Fibroblast of mammary gland (primary cell): ENCODE measurements at regions not wholly inside any gene's neighbourhood (a gene's known extent, or its start where the extent isn't known, plus 50 kb on each side); places are given as distances from the start of the nearest gene placed in this dataset.

Experiments used
- DNase-seq: peaks from one replicate; pipeline ENCODE4 v3.0.0-alpha.2; 2010; ENCODE audit warnings: low read depth
- H3K4me3 ChIP-seq: 2 replicates; pipeline ENCODE4 v1.5.1; 2011; ENCODE audit warnings: low read depth, mild to moderate bottlenecking, low read length, moderate library complexity; ENCODE audit not compliant: control insufficient read depth
- TF ChIP-seq, protein P1 (sequence below): conservative IDR thresholded peaks from 2 replicates; pipeline ENCODE4 v1.5.1; 2011; ENCODE audit warnings: low read depth, low read length, inconsistent platforms; ENCODE audit not compliant: control insufficient read depth, insufficient read depth

DNA sequence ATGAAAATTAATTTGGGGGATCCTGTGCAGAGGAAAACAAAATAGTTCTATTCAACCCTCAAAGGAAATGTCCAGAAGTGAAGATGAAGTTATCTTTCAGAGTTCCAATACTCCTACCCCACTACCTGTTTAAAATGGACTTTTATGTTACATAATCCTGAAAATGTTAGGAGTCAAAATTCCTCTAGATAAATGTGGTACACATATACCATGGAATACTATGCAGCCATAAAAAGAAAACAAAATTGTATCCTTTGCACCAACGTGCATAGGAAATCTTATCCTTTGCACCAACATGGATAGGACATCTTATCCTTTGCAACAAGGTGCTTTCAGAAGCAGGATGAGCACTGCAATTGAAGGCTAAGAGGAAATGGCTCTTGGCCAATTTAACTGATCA, 245.2 kb downstream of the LTN1 start:
- TF ChIP-seq, protein P1, sequence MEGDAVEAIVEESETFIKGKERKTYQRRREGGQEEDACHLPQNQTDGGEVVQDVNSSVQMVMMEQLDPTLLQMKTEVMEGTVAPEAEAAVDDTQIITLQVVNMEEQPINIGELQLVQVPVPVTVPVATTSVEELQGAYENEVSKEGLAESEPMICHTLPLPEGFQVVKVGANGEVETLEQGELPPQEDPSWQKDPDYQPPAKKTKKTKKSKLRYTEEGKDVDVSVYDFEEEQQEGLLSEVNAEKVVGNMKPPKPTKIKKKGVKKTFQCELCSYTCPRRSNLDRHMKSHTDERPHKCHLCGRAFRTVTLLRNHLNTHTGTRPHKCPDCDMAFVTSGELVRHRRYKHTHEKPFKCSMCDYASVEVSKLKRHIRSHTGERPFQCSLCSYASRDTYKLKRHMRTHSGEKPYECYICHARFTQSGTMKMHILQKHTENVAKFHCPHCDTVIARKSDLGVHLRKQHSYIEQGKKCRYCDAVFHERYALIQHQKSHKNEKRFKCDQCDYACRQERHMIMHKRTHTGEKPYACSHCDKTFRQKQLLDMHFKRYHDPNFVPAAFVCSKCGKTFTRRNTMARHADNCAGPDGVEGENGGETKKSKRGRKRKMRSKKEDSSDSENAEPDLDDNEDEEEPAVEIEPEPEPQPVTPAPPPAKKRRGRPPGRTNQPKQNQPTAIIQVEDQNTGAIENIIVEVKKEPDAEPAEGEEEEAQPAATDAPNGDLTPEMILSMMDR = no peak
- H3K4me3 ChIP-seq = no peak overlapping the region
- DNase-seq = no peak

DNA sequence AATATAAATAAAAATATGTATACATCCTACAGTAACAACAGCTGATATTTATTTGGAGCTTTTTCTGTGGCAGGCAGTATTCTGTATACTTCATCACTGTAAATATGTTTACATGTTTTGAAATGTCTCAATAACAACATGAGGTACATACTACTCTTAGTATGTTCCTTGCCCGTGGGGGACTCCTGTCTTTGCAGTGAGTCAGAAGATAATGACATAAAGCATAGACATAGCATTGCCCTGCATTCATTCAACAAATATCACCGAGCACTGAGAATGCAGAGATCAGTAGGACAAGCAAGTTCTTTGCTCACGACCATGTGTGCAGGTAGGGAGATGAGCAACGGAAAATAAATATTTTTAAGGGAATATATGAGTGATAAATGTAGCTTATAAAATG, 246.5 kb downstream of the LTN1 start:
- DNase-seq = no peak
- H3K4me3 ChIP-seq = no peak overlapping the region
- TF ChIP-seq, protein P1 = no peak

DNA sequence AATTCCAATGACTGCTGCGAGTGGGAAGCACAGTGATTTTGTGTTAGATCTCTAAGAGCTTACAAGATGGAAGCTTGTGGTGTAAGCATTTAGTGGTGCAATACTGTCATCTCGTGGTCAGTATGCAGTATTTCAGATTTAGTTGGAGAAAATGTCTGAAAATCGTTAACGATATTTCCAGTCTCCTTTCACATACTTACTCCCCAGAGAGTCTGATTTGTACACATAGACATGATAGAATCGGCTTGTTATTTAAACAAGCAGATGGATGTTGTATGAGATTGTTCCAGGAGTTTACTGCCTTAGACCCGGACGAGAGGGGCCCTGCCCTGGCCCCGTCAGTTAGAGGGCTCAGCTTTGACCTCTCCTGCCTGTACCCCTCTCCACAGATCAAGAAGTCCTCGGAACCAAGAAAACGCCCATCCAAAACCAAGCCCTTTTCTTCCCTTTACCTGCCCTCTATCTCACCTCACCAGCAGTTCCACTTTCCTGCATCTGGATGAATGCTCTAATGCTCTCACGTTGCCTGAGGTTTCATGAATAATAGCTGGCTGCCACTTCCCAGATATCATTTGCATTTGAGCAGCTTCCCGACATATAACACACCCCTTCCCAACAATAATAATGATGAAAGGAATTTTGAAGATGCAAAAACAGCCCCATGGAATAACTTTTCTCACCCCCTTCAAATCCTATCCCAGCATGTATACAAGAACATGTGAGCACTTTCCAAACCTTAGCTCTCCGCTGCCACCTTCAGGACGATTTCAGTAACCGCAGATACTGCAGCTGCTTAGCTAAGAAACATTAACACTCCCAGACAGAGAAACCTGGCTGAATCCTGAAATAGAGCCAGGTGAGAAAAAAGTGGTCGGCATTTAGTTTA, 247.3 kb downstream of the LTN1 start:
- peak; percentile 94 for DNase-seq
- peak overlapping the region; percentile 38 for H3K4me3 ChIP-seq
- TF ChIP-seq, protein P1 = peak; percentile 99

DNA sequence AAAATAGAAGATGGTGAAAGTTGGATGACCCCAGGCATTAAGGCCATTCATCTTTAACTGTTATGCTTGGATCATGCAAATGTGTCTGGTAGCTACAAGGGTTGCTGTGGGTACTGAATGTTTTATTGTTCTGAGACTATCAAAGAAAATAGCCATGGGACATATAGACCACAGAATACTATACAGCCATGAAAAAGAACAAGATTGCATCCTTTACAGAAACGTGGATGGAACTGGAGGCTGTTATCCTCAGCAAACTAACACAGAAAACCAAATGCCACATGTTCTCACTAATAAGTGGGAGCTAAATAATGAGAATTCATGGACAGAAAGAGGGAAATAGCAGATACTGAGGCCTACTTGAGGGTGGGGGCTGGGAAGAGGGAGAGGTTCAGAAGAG, 249.0 kb downstream of the LTN1 start:
- TF ChIP-seq, protein P1 = no peak
- H3K4me3 ChIP-seq = no peak overlapping the region
- DNase-seq = no peak

DNA sequence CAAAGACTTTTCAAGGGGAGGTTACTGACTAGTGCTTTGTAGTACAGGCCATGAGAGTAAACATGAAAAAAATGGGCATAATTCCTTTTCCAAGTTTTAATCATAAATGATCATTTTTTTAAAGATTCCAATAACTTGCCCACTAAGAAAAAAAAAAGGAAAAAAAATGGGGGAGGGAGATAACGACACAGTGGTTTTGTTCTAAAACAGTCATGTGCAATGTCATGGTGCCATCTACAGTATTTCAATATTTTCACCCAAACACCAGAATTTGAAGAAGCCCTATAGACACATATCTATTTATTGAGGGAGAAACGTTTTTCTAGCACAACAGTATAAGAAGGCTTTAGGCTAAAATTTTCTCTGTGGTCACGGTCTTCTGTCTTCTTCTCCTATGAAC, 250.2 kb downstream of the LTN1 start:
- DNase-seq = peak; percentile 74
- TF ChIP-seq, protein P1 = peak; percentile 45
- no peak overlapping the region for H3K4me3 ChIP-seq

DNA sequence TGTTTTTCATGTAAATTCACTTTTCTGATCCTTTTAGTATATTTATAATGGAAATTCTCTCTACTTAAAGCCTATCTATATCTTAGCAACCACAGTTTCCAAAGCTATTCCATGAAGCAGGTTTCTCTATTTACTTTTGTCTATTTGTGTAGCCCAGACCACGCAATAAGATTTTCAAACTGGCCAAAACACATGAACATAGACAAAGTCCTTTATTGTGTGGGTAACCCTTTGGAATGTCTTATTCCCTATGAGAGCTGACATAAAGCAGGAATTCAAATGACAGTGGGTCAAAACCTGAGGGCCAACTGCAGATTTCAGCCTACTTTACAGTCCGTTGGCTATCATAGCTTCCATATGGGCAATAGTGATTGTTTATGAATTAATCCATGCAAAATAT, 252.6 kb downstream of the LTN1 start:
- TF ChIP-seq, protein P1 = no peak
- H3K4me3 ChIP-seq = no peak overlapping the region

More for the DNA sequence above, 252.6 kb downstream of the LTN1 start:
- DNase-seq = no peak
